HG03066 (cell line): ENCODE measurements at regions not wholly inside any gene's neighbourhood (a gene's known extent, or its start where the extent isn't known, plus 50 kb on each side); places are given as distances from the start of the nearest gene placed in this dataset.
"Not testable (repeated sequence)": the region's sequence is repeated elsewhere in the genome, so short reads cannot be mapped to it uniquely, and the experiment has no call there.

Source experiments
- ATAC-seq: cut with Tn5 transposase; IDR thresholded peaks from one replicate; pipeline ENCODE4 v1.9.1; 2021; ENCODE audit warnings: low read depth; ENCODE audit not compliant: unreplicated experiment

DNA sequence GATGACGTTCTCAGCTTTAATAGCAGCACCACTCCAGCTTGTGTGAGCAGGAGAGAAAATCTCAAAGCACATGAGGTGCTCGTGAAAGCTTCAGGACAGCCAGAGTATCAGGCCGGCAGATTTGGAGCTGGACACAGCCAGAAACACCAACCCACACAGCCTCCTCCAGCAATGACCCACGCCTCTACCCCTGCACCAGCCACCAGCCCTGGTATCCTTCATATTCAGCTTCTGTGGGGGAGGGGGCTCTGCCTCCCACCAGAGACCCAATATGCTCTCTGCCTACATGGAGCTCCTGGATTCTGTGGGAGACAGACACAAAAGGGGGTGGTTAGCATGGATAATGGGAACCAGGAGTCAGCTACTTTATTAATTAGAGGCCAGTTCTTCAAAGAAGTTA, 133.6 kb upstream of the FMN2 start:
- ATAC-seq: no peak

DNA sequence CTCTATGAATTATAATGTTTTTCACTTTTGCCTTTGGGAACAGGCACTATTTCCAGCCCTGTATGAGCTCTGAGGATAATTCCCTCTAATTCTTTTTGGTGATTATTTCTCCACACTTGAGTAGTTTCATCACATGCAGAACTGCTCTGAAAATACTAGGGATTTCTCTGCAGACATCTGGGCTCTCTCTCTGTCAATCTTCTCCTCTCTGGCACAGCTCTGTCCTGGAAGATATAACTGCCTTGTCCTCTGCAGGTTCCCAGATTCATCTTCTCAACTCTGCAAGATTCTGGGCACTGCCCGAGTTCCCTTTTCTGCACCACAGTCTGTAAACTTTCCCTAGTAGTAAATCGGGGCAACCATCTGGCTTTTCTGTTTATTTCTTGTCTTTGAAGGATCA, 131.3 kb upstream of the FMN2 start:
- ATAC-seq: no peak

DNA sequence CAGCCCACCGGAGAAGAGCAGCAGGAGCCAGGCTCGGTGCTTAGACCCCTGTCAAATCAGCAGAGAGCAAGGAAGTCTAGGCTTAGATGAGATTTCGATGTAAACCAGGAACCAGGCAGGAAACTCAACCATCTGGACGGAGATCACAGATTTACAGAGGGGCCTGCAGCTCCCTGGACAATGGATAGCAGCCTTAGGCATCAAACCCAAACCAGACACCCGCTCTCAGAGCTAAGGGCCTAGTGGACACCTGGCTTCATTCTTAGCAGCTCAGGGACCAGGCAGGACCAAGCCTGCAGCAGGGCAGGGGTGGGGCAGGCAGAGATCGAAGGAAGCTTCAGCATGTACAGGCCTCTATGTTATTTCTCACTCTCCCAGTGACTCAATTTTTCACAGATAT, 127.8 kb upstream of the FMN2 start:
- no peak for ATAC-seq

- ATAC-seq: peak; percentile 78
These were observed 115.3 kb upstream of the FMN2 start for GRCh38 chr1:239976130-239976968.

DNA sequence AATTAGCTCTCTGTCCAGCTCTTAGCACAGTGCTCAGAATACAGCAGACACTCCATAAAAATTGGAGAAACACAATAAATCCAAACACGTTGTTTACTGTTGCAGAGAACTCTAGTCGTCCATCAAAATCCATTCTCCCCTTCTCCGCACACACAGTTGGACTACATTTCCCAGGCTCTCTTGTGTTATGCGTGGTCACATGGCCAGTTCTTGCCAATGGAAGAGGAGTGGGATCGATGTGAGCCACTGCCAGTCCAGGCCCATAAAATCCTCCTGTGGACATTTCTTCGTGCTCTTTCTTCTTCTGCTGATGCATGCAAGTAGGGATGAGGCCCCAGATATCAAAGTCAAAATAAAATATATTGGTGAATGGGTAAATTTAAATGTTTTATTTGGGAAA, 114.3 kb upstream of the FMN2 start:
- ATAC-seq: no peak

DNA sequence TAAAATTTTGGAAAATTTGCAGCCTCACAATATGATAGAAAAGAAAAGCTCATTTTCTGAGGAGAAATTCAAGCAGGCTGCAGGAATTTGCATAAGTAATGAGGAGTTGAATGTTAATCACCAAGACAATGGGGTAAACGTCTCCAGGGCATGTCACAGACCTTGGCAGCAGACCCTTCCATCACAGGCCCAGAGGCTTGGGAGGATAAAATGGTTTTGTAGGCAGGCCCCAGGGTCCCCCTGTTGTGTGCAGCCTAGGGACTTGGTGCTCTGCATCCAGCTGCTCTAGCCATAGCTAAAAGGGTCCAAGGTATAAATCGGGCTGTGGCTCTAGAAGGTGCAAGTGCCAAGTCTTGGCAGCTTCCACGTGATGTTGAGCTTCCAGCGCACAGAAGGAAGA, 112.2 kb upstream of the FMN2 start:
- ATAC-seq: no peak

DNA sequence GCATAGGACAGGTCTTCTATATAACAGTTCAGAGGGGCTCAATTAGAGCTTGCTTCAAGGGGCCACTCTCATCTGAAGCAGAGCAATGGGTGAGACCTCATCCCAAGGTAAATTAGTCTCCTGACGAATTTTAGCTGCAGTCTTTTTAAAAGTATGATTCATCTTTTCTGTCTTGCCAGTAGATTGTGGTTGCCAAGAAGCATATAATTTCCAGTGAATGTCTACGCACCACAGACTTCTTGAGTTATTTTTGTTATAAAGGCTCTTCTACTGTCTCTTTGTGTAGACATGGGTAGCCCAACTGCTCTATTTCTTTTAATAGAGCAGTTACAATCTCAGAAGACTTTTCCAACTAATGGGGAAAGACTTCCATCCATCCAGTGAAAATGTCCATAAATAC, 108.9 kb upstream of the FMN2 start:
- no peak for ATAC-seq

- no peak for ATAC-seq
These were observed 106.6 kb upstream of the FMN2 start for GRCh38 chr1:239985044-239985443.

DNA sequence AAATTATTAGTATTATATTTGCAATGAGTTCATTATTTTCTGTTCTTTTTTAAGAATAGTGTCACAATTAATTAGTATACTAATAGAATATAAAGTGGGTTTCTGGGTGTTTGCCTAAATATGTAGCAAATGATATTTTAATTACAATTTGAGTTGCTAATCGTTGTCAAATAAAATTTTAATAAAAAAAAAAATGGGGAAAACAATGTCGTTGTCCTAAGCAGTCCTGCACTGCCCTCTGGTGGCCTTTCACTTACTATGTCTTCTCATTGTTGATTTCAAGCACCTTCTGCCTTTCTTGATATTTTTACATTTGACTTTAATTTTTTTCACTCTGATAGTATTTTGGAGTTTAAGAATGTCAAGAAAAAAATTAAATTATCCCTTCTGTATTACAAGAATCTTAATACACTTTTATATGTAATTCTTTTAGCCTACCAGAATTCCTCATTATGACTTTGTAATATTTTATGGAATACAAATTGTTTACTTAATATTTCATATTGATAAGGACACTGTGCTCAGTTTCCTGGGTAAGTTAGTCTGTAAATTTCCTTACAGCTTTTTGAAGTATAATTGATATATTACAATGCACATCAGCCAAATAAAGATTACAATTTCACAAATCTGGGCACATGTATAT, 104.5 kb upstream of the FMN2 start:
- ATAC-seq: no peak

DNA sequence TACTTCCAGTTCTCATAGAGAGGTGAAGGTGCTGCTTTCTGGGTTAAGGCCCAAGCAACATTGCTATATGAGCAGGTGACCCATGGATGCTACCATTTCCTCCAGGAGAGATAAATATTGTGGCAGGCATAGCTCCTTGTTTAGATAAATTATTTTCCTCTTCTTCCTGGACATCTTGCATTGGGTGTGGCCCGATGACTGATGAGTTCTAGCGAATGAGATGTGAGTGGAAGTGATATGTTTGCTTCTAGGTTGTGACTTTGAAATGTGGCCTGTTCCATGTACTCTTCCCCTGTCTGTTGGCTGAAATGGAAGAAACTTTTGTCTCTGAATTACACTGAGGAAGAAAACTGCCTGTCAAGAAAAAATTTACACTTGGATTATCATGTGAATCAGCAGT, 101.7 kb upstream of the FMN2 start:
- ATAC-seq: no peak

GRCh38 chr1:239992566-239992965, 99.1 kb upstream of the FMN2 start:
- ATAC-seq: not testable (repeated sequence)

DNA sequence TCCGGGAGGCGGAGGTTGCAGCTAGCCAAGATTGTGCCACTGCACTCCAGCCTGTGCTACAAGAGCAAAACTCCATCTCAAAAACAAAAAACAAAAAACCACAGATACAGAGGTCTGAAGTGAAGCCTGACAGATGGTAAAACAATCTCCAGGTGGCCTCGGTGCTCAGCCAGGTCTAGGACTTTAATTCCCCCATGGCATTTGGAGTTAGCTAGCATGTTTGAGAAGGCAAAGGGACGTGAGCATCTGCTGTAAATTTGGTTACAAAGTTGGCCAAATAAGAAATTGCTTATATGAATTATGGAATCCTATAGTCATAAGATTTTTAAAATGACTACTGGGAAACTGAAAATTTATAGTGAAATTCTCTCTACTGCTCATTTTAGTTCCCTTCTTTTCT, 98.3 kb upstream of the FMN2 start:
- ATAC-seq: no peak

- no peak for ATAC-seq
These were observed 96.4 kb upstream of the FMN2 start for GRCh38 chr1:239995281-239995680.

- no peak for ATAC-seq
These were observed 94.5 kb upstream of the FMN2 start for GRCh38 chr1:239997160-239997514.

DNA sequence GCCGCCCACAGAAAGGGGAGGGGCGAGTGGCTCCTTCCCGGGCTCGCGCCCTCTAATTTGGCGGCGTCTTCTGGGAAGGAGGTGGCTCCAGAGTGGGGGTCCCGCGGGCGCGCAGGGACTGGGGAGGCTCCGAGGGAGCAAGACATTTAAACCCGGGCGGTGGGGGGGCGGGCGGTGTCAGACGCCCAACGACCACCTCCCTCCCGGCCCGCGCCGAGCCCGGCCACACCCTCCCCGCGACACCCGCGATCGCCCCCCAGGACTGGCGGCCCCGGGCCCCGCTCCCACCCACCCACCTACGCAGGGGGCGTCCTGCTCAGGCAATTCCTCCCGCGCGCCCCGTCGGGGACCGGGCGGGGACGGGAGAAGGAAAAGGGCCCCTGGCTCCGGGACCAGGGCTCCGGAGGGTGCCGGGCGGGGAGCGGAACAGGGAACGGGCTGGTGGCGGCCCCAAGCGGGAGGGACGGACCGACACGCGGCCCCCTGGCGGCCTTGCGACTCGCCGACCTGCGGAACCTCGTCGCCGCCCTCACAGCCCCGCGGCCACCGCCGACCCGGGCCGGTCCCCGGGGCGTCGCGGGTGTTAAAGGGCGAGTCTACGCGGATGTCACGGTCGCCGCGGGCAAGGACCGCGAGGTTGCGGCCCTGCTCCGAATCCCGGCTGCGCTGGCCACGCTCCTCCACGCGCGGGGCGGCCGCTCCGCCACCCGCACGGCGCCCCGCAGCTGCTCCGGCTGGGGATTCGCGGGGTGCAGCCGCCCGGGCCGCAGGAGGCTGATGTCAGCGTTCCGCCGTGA, 94.0 kb upstream of the FMN2 start:
- no peak for ATAC-seq

GRCh38 chr1:239998312-239998649, 93.4 kb upstream of the FMN2 start:
- no peak for ATAC-seq

DNA sequence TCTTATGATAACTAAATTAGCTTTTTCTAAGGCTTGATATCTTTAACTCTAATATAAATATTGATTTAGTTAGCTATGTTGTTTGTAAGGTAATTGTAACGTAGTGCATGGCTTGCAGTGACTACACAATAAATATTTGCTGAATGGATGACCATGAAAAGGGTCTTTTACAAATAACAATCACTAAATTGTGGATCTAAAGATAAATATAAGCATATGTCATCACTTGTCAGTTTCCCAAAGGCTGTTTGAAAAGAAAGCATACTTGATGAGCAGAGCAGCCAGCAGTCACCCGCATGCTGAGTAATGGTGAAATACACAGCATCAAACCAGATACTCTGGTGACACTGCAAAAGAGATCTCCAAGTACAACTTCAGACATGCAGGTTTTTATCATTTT, 92.5 kb upstream of the FMN2 start:
- no peak for ATAC-seq

DNA sequence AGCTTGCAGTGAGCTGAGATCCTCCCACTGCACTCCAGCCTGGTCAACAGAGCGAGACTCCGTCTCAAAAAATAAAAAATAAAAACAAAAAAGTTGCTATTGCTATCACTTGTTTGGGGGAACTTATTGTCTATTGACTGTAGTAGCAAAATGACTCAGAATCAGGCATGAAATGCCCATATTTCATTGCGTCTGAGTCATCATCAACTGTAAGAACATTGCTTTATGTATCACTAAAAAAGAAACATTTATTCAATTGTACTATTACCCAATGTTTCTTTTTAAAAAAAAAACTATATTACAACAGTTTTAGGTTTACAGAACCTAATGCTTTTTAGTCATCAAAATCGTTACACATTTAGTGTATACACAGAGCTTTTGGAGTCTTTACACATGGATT, 91.0 kb upstream of the FMN2 start:
- ATAC-seq: no peak

- ATAC-seq: no peak
These were observed 90.4 kb upstream of the FMN2 start for GRCh38 chr1:240001177-240001740.

GRCh38 chr1:240004086-240004749, 87.5 kb upstream of the FMN2 start:
- ATAC-seq: no peak
